Ammon's horn (tissue), 1 donor: ENCODE measurements at regions not wholly inside any gene's neighbourhood (a gene's known extent, or its start where the extent isn't known, plus 50 kb on each side); places are given as distances from the start of the nearest gene placed in this dataset.
"Not testable (repeated sequence)": the region's sequence is repeated elsewhere in the genome, so short reads cannot be mapped to it uniquely, and the experiment has no call there.

Experiments
- DNase-seq: peaks from one replicate; pipeline ENCODE4 v3.0.0-alpha.2; 2016; ENCODE audit warnings: low spot score

GRCh38 chr20:4469910-4470309 lies 216.3 kb upstream of the PRNP start:
- DNase-seq, result no peak

DNA sequence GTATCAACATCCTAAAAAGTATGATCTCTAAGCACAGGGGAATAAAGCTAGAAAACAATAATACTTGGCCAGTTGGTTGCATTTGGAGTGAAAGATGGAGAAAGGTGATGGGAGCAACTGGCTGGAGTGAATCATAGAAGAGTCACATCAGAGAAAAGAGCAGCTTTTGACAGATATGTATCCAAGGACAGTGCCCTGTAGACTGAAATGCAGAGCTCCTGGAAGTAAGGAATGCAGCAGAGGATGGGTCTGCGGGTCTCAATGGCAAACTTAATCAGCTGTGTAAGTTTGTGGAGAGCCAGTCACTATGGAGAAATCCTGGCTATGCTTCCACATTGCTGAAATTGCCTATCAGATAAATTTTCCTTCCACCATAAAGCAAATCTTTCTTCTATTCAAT lies 218.1 kb upstream of the PRNP start:
- DNase-seq, result no peak

DNA sequence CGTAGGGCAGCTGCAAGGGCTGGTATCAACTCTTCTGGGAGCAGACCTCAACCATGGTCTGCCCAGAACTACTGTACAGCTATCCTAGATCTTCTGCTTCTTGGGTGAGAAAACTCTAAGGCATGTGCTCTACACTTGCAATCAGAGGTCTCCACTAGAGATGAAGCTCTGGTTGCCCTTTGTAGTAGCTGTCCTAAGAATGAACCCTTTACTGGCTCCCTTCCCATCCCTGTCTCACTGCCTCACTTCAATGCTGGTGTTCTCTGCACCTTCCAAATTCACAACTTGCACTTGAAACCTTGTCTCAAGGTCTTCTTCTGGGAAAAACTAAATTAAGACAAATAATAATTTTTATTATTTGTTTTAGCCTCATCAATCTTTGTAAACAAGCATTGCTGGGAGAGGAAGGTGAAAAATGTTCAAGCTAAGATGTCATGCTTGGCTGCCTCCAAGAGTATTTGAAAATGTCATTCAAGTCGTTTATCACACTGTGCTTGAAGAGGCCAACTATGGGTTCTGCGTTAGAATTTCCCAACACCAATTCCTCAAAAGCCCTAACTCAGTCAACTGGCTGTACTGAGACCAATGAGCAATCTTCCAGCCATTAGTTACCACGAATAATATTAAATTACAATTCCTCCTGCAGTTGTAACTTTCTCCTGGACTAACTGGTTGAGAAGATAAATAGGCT lies 216.9 kb upstream of the ADRA1D start:
- no peak for DNase-seq

GRCh38 chr20:4465212-4465611 lies 216.1 kb upstream of the ADRA1D start:
- DNase-seq, result no peak

GRCh38 chr20:4462801-4463200 lies 213.7 kb upstream of the ADRA1D start:
- DNase-seq, result not testable (repeated sequence)

- DNase-seq, result no peak
Measured at GRCh38 chr20:4459081-4459480, 210.0 kb upstream of the ADRA1D start.

DNA sequence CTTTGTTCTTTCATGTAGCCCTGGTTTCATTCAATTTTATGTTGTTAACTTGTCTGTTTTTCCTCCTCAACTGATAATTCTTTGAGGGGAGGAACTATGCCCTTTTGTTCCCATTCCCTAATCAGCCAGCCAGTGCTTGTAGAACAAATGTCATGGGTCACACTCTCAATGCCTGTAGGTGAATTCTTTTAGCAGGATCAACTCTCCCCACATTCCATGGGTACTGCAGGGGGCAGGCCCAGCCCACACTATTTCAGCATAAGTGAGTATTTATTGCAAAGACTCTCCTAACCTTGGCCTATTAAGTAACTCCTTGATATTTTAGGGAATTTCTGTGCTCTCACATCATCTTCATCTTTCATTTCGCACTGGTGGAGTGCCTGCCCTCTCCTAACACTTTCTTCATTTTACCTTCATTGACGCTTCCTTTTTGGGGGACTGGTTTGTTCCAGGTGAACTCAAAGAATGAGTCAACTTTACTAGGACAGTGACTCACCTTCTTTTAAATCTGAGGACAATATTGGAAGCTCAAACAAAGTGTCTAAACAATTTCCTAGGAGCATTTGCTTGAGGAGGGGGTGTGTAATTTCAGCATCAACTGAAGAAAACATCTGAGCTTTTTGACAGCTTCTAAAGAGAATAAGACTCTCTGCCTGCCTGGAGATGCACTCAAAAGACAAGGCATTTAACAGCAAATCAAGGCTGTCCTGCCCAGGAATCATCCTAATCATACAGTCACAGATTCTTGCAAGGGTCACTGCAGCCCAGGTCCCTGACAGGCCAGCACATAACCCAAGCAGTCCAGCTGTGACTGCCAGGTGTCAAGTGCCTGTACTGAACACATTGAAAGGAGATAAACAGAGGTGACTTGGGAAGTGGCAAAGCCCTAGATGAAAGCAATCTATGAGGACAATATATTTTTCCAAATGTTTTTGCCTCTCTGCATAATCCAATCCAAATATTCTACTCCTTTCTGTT lies 208.8 kb upstream of the ADRA1D start:
- no peak for DNase-seq

DNA sequence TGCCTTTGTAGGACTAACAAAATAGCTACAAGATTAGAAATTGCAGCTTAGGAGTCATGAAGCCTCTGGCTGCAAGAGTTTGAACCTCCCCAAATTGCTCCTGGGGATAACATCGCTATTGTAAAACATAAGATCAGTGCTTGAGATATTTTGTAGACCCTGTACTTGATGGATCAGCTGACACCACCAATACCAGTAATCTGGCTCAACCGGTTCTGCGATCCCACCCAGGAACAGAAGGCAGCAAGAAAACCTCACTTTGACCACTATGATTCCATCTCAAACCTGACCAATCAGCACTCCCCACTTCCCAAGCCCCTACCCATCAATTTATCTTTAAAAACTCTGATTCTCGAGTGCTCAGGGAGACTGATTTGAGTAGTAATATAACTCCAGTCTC lies 206.9 kb upstream of the ADRA1D start:
- no peak for DNase-seq

DNA sequence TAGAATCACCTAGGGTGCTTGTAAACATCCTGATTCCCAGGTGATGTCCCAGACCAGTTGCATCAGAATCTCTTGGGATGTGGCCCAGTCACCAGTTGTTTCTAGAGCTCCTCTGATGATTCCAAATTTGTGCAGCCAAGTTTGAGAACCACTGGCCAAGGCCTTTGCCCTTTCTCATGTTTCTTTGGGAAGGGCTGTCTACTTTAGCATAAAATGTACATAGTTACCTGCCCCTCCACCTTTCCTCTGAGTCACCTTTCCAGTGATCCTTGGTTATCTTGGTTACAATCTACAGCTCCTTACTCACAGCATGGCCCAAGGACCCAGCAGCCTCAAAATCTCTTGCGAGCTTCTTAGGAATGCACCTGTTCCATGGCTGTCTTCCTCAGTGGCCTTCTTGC lies 206.2 kb upstream of the ADRA1D start:
- no peak for DNase-seq

DNA sequence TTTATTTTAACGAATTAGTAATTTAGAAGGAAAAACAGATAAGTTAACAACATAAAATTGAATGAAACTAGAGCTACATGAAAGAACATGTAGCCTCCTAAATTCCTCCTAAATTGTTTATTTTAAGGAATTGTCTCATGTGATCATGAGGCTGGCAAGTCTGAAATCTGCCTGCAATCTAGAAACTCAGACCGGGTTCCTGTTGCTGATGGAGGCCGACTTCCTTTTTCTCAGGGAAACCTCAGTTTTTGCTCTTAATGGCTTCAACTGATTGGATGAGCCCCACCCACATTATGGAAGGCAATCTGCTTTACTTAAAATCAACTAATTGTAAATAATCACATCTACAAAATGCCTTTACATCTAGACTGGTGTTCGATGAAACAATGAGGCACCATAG lies 205.0 kb upstream of the ADRA1D start:
- DNase-seq, result no peak

- DNase-seq, result no peak
Measured at GRCh38 chr20:4453359-4453758, 204.3 kb upstream of the ADRA1D start.

- no peak for DNase-seq
Measured at GRCh38 chr20:4451487-4452081, 202.5 kb upstream of the ADRA1D start.

DNA sequence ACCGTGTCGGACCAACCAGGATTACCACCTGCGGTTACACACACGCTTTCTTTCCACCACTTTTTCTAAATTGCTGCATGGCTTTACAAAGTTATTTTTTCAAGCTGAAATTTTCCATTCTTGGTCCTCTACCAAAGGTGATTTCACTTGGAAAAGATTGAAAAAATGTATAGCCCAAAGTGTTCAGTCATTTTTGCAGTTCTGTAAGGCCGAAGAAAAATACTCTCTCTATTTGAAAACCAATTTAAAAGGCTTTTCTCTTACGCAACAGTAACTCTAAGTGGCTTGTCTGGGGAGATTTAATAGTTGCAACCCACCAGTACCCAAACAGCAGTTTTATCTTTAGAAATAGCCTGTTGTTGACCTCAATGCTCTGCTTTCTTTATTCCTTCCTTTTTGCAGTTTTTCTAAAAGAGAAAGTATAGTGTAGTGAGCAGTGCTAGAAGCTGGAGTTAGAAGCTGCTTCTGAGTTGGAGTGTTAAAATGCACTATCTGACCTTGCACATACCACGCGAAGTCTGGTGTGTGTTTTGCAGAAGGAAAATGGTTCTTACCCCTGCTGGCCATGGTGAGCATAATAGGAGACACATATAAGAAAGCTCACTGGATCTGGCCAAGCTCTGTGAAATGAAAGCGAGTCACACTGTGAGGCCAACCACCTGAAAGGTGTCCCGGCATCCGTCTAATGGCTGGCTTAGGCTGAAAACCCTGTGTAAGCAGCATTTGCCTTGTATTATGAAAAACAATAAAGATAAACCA lies 201.0 kb upstream of the ADRA1D start:
- DNase-seq, result no peak

- DNase-seq, result no peak
Measured at GRCh38 chr20:4445784-4446183, 196.7 kb upstream of the ADRA1D start.

GRCh38 chr20:4445331-4445730 lies 196.2 kb upstream of the ADRA1D start:
- no peak for DNase-seq

DNA sequence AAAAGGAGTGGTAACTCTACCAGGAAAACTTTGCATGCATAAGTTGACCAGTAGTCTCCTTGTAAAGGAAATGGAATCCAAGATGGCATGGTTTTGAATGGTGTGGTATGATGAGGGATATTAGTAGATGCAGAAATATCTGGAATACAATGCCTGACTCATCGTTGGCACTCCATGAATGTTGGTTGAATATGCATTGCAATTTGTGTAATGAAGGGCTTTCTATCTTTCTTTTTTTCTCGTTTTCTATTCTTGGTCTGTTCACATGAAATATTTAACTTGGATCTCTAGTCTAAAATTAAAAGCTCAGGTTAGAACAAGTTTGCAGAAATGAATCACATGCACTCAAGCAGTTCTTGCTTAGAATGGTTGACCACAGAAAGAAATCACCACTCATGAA lies 195.3 kb upstream of the ADRA1D start:
- no peak for DNase-seq

GRCh38 chr20:4443016-4443415 lies 193.9 kb upstream of the ADRA1D start:
- no peak for DNase-seq

GRCh38 chr20:4441871-4442270 lies 192.8 kb upstream of the ADRA1D start:
- no peak for DNase-seq

GRCh38 chr20:4441191-4441590 lies 192.1 kb upstream of the ADRA1D start:
- no peak for DNase-seq

DNA sequence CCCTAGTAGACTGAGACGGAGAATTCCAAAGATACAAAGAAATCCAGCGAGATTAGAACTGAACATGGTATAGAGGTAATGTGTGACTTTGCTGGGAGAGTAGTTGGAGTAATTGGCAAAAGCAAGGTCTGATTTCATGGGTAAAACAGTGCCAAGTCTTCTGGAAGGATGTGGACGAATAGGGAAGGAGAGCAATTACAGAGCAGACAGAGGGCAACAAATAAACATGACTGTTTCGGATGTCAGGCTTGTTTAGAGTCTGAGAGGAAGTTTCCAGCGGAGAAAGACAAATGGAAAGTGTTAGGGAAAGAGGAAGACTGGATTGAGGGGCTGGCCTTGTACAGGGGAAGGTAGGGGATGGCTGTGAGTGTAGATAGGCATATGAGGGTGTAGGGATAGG lies 190.4 kb upstream of the ADRA1D start:
- no peak for DNase-seq

DNA sequence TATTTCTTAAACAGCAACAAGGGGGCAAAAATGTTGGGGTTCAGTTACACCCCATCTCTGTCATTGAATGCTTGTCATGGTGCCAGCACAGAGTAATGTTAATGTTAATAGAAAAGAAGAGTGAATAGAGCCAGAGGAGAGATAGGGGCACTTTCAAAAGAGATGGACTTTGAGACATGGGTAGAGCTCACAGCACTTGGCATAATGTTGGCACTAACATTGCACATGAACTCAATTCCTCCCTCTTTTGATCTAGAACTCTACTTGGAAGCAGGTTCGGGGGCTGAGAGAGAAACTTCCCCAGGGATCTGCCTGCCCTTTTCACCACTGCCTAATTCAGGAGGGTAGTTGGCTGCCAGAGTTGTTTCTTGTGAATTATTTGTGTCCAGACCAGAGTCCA lies 188.0 kb upstream of the ADRA1D start:
- no peak for DNase-seq
